ENCODE measurements at regions not wholly inside any gene's neighbourhood (a gene's known extent, or its start where the extent isn't known, plus 50 kb on each side); places are given as distances from the start of the nearest gene placed in this dataset.

DNA sequence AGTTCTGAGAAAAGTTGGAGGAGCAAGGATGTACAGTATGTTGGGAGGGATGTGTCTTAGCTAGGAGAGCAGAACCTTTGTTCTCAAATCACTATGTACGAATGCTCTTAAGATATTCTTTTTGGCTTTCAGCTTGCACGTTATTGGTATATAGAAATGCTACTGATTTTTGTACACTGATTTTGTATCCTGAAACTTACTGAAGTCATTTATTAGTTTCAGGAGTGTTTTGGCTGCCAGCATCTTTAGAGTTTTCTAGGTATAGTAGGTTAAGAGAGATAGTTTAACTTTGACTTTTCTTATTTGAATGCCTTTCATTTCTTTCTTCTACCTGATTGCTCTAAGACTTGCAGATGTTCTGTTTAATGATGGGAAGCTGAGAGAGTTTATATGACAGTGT, 442.8 kb upstream of the FBXO33 start:
- no peak overlapping the region for H3K9ac ChIP-seq (ENCODE audit: extremely low read depth, low read length, poor library complexity, severe bottlenecking)
- Mint-ChIP-seq H3K9me3 (peaks cover 19% of the 10 kb centered on the region), H3K27me3 (ENCODE audit: insufficient read depth) (peaks cover 14% of the 10 kb centered on the region), H3K36me3 (ENCODE audit: low read depth) (no peaks in the 10 kb centered on the region), H3K4me1 (peaks cover 13% of the 10 kb centered on the region), H3K4me3 (no peak overlapping the region), H3K27ac (no peak overlapping the region)
- no peaks in the 10 kb centered on the region for H3K36me3 ChIP-seq (ENCODE audit: control insufficient read depth, insufficient read depth, low read length)
- TF ChIP-seq, protein P1, sequence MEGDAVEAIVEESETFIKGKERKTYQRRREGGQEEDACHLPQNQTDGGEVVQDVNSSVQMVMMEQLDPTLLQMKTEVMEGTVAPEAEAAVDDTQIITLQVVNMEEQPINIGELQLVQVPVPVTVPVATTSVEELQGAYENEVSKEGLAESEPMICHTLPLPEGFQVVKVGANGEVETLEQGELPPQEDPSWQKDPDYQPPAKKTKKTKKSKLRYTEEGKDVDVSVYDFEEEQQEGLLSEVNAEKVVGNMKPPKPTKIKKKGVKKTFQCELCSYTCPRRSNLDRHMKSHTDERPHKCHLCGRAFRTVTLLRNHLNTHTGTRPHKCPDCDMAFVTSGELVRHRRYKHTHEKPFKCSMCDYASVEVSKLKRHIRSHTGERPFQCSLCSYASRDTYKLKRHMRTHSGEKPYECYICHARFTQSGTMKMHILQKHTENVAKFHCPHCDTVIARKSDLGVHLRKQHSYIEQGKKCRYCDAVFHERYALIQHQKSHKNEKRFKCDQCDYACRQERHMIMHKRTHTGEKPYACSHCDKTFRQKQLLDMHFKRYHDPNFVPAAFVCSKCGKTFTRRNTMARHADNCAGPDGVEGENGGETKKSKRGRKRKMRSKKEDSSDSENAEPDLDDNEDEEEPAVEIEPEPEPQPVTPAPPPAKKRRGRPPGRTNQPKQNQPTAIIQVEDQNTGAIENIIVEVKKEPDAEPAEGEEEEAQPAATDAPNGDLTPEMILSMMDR (conservative IDR thresholded peaks at IDR 0.05), result no peak
- 100% methylated on average over 2 of the region's 2 CpGs for WGBS, 2 experiments (ENCODE audit: insufficient coverage in 1 of 2, insufficient read length in 1 of 2)
- no peak overlapping the region for H3K4me3 ChIP-seq (ENCODE audit: low read length)
- H3K9me3 ChIP-seq (ENCODE audit: control insufficient read depth, low read length), result peaks cover 35% of the 10 kb centered on the region
- H3K27ac ChIP-seq (ENCODE audit: low read depth, low read length), result no peak overlapping the region
- DNase-seq, result no peak
- H3K27me3 ChIP-seq (ENCODE audit: control insufficient read depth, insufficient read depth, low read length, poor library complexity, severe bottlenecking), result no peaks in the 10 kb centered on the region
- no peaks in the 10 kb centered on the region for H3K4me1 ChIP-seq (ENCODE audit: control insufficient read depth, insufficient read depth, low read length)

DNA sequence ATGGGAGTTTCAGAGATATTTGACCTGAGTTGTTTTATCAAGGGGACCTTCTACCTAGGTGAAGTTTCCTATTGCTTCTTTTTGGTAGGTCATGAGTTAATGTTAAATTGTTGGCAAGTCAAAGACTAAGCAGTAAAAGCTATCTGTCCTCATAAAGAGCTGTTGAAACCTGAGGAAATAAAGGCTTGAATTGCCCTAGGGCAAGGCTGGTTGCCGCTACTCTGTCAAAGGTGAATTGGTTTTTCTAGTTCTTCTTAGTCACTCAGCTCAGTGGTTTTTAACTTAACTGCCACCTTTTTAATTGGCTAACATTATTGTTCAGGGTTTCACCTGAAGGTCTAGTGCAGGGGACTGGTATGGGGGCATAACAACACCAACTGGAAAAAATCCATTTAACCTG, 441.6 kb upstream of the FBXO33 start:
- no peak for DNase-seq
- Histone ChIP-seq H3K27ac (ENCODE audit: low read depth, low read length) (no peak overlapping the region), H3K27me3 (ENCODE audit: control insufficient read depth, insufficient read depth, low read length, poor library complexity, severe bottlenecking) (no peaks in the 10 kb centered on the region), H3K9ac (ENCODE audit: extremely low read depth, low read length, poor library complexity, severe bottlenecking) (no peak overlapping the region), H3K36me3 (ENCODE audit: control insufficient read depth, insufficient read depth, low read length) (no peaks in the 10 kb centered on the region), H3K4me1 (ENCODE audit: control insufficient read depth, insufficient read depth, low read length) (no peaks in the 10 kb centered on the region), H3K9me3 (ENCODE audit: control insufficient read depth, low read length) (peaks cover 35% of the 10 kb centered on the region), H3K4me3 (ENCODE audit: low read length) (peak overlapping the region; percentile 71)
- H3K36me3 Mint-ChIP-seq (ENCODE audit: low read depth), result no peaks in the 10 kb centered on the region
- peaks cover 13% of the 10 kb centered on the region for H3K4me1 Mint-ChIP-seq
- H3K27ac Mint-ChIP-seq, result no peak overlapping the region
- no peak overlapping the region for H3K4me3 Mint-ChIP-seq
- H3K9me3 Mint-ChIP-seq, result peaks cover 19% of the 10 kb centered on the region
- TF ChIP-seq, protein P1 (conservative IDR thresholded peaks at IDR 0.05), result no peak
- peaks cover 14% of the 10 kb centered on the region for H3K27me3 Mint-ChIP-seq (ENCODE audit: insufficient read depth)
- WGBS, 2 experiments (ENCODE audit: insufficient coverage in 1 of 2, insufficient read length in 1 of 2), result 92 to 100% methylated on average over 1 of the region's 1 CpG

DNA sequence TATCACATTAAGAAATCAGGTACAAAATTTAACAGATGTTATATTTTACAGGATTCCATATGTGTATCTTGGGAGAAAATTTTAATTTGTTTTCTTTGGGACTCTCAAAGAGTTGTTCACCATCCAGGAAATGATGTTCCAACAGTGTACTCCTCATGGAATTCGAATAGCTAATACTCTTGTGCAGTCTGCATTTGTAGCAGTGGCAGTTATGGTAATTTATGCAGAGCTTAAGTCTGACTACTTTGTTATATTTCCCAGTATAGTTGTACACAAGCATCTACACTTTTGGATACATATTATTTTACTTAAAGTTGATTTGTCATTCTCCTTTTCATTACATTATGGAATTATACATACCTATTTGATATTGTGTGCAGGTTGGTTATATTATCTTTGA, 436.7 kb upstream of the FBXO33 start:
- H3K27me3 ChIP-seq (ENCODE audit: control insufficient read depth, insufficient read depth, low read length, poor library complexity, severe bottlenecking), result no peaks in the 10 kb centered on the region
- Mint-ChIP-seq H3K27ac (no peak overlapping the region), H3K4me3 (no peak overlapping the region), H3K9me3 (peaks cover 19% of the 10 kb centered on the region), H3K36me3 (ENCODE audit: low read depth) (no peaks in the 10 kb centered on the region), H3K4me1 (peaks cover 15% of the 10 kb centered on the region), H3K27me3 (ENCODE audit: insufficient read depth) (no peaks in the 10 kb centered on the region)
- H3K4me1 ChIP-seq (ENCODE audit: control insufficient read depth, insufficient read depth, low read length), result no peaks in the 10 kb centered on the region
- no peak overlapping the region for H3K27ac ChIP-seq (ENCODE audit: low read depth, low read length)
- H3K9ac ChIP-seq (ENCODE audit: extremely low read depth, low read length, poor library complexity, severe bottlenecking), result no peak overlapping the region
- H3K9me3 ChIP-seq (ENCODE audit: control insufficient read depth, low read length), result peaks cover 35% of the 10 kb centered on the region
- no peak overlapping the region for H3K4me3 ChIP-seq (ENCODE audit: low read length)
- no peak for DNase-seq
- H3K36me3 ChIP-seq (ENCODE audit: control insufficient read depth, insufficient read depth, low read length), result no peaks in the 10 kb centered on the region
- TF ChIP-seq, protein P1 (conservative IDR thresholded peaks at IDR 0.05), result no peak
- WGBS, 2 experiments (ENCODE audit: insufficient coverage in 1 of 2, insufficient read length in 1 of 2), result 83 to 89% methylated on average over 1 of the region's 1 CpG
